GM19025 (cell line): ENCODE measurements at regions not wholly inside any gene's neighbourhood (a gene's known extent, or its start where the extent isn't known, plus 50 kb on each side); places are given as distances from the start of the nearest gene placed in this dataset.
A peak's percentile ranks its signal among the peaks of the same experiment; 100 is the strongest.

ENCODE experiments used
- ATAC-seq: cut with Tn5 transposase; IDR thresholded peaks from one replicate; pipeline ENCODE4 v1.9.1; 2021; ENCODE audit warnings: mild to moderate bottlenecking, low read depth, moderate library complexity; ENCODE audit not compliant: unreplicated experiment

DNA sequence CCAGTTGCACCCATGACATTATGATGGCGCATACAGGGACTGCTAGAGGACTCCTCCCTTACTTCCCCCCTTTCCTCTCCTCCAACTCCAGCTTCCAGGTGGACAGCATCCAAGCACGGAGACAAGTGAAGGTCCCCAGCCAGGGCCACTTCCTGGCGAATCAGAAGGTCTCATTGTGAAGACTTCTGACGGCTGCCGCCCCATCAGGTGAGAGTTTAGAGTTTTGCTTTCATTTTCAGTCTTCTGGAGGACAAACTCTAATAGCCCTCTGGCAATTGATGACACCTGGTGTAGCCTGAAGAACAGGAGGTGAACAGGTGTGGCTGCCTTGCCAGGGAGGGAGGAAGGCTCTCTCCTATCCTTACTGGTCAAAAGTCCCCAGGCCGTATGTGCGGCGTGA lies 77.3 kb upstream of the KCNH7 start:
- no peak for ATAC-seq

DNA sequence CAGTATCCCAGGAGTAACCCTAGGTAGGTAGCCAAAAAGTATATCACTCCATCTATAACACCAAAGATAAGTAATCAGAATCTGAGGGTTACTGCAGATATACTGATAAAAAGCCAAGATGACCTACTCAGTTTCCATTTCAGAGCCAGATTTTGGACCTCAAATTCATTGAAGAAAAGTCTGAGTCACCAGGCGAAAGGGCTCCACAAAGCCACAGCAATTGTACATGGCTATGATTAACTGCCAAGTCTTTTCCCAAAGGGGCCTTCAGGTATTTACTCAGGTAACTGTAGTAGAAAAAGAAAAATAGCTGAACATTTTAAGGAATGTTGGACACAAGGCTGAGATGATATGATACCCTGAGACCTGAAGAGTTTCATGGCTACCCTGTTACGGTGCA lies 75.6 kb upstream of the KCNH7 start:
- no peak for ATAC-seq

DNA sequence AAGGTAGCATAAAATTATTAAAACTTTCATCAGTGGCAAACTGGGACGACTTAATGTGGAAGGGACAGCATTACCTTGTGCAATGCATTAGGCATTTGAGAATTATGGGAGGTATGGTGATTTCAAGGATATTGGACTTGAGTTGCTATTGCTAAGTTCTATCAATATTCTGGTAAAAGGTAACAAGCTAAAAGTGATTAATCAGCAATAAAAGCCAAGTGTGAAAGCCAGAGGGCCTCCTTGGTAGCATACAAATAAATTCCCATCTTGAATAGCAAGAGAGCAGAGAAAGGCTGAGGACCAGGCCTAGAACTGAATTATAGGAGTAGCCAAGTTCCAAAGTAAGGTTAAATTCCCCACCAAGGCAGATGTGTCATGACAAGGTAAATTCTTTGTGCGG lies 74.2 kb upstream of the KCNH7 start:
- no peak for ATAC-seq

DNA sequence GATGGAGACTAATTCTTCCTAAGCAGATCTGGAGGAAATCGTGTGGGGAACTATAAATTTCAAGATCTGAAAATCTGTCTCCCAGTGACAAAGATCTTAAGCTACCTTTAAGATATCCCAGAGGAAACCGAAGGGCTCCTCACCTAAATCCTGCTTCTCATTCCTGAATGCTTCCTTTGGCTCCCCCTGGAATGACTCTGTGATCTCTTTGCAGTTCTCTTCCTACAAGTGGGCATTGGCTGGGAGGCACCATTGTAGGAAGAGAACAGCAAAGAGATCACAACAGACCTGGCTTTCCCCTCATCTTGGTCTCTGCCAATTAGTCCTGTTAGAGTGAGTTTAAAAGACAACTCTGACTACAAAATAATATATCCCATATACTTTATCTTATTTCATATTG lies 70.0 kb upstream of the KCNH7 start:
- no peak for ATAC-seq

DNA sequence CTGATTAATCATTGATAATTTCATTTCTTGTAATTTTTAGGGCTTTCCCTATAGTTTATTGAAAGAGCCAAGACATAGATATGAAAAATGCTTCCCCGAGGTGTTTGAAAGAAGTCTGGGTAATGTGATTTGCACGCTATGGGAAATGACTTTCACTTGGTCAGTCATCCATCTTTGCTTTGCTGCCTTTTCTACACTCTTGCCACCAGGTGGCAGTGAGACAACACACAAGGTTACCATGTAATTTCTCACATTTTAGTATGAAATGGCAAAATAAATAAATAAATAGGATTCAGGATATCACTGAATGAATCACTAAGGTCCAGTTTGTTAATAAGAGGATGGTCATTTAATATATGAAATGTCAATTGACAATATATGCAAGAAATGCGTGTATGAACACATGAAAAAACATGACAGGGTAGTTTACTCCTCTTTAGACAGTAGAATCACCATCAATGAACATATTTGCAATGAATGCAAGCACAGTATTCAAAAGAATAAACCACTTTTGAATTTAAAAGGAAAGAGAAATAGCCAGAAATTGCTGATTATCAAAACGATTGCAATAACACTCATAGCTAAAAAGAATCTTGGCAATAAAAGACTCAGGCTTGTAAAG lies 52.2 kb upstream of the KCNH7 start:
- ATAC-seq, result peak; percentile 87

DNA sequence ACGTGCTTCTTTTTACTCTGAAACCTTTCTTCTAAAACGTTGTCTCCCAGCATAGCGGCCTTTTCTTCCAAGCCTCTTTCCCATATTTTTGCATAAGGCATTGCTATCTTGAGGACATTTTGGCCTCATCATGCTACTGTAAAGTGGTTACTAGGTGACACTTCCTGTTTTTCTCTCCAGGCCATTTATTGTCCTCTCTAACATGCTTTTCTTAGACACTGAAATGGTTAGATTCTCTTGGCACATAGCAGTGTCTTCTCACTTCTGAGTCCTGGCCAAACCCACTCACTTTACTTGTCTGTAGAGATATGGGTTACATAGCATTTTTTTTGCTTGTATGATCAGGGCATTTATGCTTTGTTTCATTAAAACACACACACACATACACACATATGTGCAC lies 50.1 kb upstream of the KCNH7 start:
- ATAC-seq, result no peak
